ENCODE measurements at regions not wholly inside any gene's neighbourhood (a gene's known extent, or its start where the extent isn't known, plus 50 kb on each side); places are given as distances from the start of the nearest gene placed in this dataset.
A peak's percentile ranks its signal among the peaks of the same experiment; 100 is the strongest.
"Not testable (repeated sequence)": the region's sequence is repeated elsewhere in the genome, so short reads cannot be mapped to it uniquely, and the experiment has no call there.

DNA sequence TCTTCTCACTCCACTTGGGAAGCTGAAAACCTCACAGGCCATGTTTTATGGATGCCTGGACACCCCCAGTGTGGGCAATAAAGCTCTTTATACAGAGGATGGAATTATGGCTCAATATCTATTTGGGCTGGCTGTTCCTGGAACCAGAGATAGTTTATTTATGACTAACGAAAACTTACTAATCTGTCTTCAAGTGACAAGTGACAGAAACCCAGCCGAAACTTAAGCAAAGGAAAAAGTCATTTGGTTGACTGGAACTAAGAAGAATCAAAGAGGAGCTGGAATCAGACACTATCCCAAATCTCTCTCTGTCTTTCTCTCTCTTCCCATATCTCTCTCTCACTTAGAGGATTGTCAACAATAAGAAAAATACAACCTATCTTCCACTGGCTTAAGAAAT, 78.3 kb upstream of the CDK6 start:
- DNase-seq: no peak

DNA sequence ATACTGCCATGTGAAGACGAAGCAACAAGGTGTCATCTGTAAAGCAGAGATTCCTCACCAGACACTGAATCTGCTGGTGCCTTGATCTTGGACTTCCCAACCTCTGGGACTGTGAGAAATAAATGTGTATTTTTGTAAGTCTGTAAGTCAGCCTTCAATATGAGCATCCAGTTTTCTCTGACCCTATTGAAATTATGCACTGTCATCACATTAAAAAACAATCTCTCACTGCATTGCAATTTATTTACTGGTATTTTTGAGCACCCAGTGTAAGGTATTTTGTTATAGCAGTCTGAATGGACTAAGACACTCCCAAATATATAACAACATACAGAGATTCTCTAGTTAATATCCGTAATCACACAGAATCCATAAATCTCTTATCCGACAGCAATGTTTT, 77.5 kb upstream of the CDK6 start:
- DNase-seq: no peak

DNA sequence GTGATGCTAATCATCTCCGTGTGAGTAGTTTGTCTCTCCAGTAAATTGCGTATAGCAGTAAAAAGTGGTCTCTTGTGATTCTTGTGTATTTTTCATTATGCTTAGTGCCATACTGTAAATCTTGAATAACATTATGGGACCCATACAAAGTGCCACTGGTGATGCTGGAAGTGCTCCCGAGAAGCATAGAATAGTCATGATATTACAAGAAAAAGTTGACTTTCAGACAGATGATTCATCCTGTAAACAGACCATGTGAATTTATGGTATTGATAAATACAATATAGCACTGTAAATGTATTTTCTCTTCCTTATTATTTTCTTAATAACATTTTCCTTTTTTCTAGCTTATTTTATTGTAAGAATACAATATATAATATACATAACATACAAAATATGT, 74.6 kb upstream of the CDK6 start:
- no peak for DNase-seq

DNA sequence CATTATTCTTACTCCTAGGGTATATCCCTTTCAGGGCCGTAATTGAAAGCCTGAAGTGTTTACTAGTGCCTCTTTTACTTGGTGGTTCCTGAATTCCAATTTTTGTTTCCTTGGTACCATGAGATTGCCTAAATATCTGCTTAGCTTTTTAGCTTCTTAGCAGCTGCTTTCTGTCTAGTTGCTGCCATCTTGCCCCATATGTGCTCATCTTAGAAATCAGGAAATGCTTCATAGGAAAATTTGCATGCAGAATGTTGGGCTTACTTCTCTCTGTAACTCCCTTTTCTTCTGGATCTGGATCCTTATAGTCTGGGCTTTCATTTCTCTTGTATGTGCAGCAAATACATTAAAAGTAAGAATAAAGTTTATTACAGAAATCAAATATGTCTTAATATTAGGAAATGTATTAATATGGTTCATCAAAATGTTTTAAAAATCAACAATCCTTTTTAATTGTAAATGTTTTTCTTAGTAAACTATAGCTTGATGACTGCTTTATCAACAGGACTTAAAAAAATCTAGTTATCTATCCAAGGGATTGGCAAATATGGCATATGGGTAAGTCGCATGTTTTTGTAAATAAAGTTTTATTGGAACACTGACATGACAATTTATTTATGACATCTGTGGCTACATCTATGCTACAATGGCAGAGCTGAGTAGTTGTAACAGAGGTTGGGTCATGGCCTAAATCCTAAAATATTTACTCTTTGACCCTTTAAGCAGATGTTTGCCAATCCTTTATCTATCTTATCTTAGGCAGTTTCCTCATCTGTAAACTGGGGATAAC, 73.5 kb upstream of the CDK6 start:
- no peak for DNase-seq

DNA sequence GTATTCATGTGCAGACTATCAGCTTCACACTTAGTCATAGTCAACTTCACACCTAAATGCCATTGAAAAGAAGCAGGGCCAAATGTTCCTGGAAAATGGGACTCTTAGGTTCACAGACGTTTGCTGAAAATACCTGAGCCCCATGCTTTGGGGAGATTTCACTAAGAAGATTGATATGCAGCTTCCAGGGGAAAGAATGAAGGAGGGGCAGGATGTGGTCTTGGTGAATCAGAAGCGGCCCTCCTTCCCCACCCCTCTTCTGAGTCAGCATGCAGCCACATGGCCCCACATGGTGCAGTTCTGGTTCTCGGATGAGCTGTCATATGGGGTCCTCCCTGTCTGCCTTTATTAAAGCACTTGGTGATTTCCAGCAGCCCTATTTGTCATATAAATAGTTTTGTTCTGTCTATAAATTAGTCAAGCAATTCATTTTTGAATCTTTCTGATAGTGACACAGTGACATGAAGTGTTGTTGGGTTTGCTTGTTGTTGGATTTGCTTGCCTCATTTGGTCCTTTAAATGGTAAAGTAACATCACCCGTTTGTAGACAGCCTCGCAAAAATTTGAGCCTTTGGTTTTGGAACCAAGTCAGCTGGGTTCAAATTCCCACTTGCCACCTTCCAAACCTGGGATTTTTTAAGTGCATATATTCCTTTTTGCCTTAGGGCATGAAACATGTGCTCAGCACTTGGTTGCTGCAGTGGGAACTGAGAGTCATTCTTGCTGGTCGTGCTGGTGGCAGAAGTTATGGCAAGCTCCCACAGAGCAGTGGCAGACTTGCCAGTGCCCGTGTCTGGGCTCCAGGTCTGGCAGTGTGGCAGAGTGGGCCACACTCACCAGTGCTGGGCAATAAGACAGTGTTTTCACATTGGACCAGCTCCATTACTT, 68.1 kb upstream of the CDK6 start:
- DNase-seq: peak; percentile 99

DNA sequence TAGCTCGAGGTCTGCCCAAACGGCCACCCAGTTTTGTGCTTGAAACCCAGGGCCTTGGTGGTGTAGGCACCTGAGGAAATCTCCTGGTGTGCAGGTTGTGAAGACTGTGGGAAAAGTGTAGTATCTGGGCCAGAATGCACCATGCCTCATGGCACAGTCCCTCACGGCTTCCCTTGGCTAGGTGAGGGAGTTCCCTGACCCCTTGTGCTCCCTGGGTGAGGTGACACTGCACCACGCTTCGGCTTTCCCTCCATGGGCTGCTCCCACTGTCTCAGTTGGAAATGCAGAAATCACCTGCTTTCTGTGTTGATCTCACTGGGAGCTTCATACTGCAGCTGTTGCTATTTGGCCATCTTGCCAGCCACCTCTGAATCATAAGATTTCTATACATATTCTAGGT, 62.4 kb upstream of the CDK6 start:
- DNase-seq: no peak

DNA sequence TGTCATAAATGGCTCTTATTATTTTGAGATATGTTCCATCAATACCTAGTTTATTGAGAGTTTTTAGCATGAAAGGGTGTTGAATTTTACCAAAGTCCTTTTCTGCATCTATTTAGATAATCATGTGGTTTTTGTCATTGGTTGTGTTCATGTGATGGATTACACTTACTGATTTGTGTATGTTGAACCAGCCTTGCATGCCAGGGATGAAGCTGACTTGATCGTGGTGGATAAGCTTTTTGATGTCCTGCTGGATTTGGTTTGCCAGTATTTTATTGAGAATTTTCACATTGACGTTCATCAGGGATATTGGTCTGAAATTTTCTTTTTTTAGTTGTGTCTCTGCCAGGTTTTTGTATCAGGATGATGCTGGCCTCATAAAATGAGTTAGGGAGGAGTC, 58.5 kb upstream of the CDK6 start:
- DNase-seq: not testable (repeated sequence)

DNA sequence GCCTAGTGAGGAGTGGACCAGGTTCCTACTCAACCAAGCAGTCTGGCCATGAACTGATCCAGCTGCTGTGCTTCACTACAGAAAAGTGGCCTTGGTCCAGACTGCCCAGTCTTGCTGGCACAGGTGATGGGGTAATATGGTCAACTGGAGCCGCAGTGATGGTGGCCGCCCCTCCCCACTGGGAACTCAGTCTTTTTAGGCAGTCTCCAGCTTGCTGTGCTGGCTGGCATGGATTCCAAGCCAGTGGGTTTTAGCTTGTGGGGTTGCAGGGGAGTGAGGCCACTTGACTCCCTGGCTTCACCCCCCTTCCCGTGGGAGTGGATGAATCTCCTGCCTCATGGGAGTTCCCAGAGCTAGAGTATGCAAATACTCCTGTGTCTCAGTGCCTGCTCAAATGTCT, 52.7 kb upstream of the CDK6 start:
- no peak for DNase-seq
